OCI-LY1 (cell line): ENCODE measurements at regions not wholly inside any gene's neighbourhood (a gene's known extent, or its start where the extent isn't known, plus 50 kb on each side); places are given as distances from the start of the nearest gene placed in this dataset.

Experiments used
- H2AFZ ChIP-seq: fragments of 200-600 bp; sonication (generic), shearing (Covaris generic); 2 replicates; pipeline ENCODE4 v1.6.0; 2014; ENCODE audit warnings: antibody characterized with exemption, mild to moderate bottlenecking, low read length
- H3F3A ChIP-seq: fragments of 200-600 bp; sonication (generic), shearing (Covaris generic); 2 replicates; pipeline ENCODE4 v1.6.0; 2014; ENCODE audit warnings: mild to moderate bottlenecking, antibody characterized with exemption, low read length, moderate library complexity; ENCODE audit not compliant: insufficient read depth
- H3K27ac ChIP-seq: fragments of 200-600 bp; sonication (generic); 2 replicates; pipeline ENCODE4 v1.5.1; 2014; ENCODE audit warnings: low read length, mixed run types, mild to moderate bottlenecking, low read depth; ENCODE audit not compliant: poor library complexity, severe bottlenecking
- H3K27me3 ChIP-seq: fragments of 200-600 bp; sonication (generic); 2 replicates; pipeline ENCODE4 v1.6.0; 2014; ENCODE audit warnings: antibody characterized with exemption, mild to moderate bottlenecking, low read length, moderate library complexity; ENCODE audit not compliant: insufficient read depth
- H3K36me3 ChIP-seq: fragments of 200-600 bp; sonication (generic); 2 replicates; pipeline ENCODE4 v1.6.1; 2014; ENCODE audit warnings: mild to moderate bottlenecking, antibody characterized with exemption, low read length, moderate library complexity, mixed read lengths; ENCODE audit not compliant: insufficient read depth
- H3K4me1 ChIP-seq: fragments of 200-600 bp; sonication (generic); 2 replicates; pipeline ENCODE4 v1.5.1; 2014; ENCODE audit warnings: mild to moderate bottlenecking, low read length, moderate library complexity; ENCODE audit not compliant: insufficient read depth, severe bottlenecking
- H3K4me2 ChIP-seq: fragments of 200-600 bp; sonication (generic), shearing (Covaris generic); 2 replicates; pipeline ENCODE4 v1.6.1; 2014; ENCODE audit warnings: low read length
- H3K4me3 ChIP-seq: fragments of 200-600 bp; sonication (generic); 2 replicates; pipeline ENCODE4 v1.5.1; 2014; ENCODE audit warnings: low read length, low read depth, mild to moderate bottlenecking, mixed read lengths; ENCODE audit not compliant: poor library complexity, severe bottlenecking
- H3K79me2 ChIP-seq: fragments of 200-600 bp; shearing (Covaris generic); 2 replicates; pipeline ENCODE4 v1.6.1; 2016; ENCODE audit warnings: mixed run types, low read length, mixed read lengths; ENCODE audit not compliant: insufficient read depth
- H3K9ac ChIP-seq: fragments of 200-600 bp; sonication (generic), shearing (Covaris generic); 2 replicates; pipeline ENCODE4 v1.6.1; 2014; ENCODE audit warnings: mild to moderate bottlenecking, low read length, mixed read lengths
- H3K9me2 ChIP-seq: fragments of 200-600 bp; sonication (generic), shearing (Covaris generic); 2 replicates; pipeline ENCODE4 v1.6.1; 2014; ENCODE audit warnings: low read depth, mild to moderate bottlenecking, low read length, mixed read lengths
- H3K9me3 ChIP-seq: fragments of 200-600 bp; shearing (Covaris generic); 2 replicates; pipeline ENCODE4 v1.6.1; 2014; ENCODE audit warnings: low read length, mixed read lengths
- H4K20me1 ChIP-seq: fragments of 200-600 bp; sonication (generic), shearing (Covaris generic); 2 replicates; pipeline ENCODE4 v1.6.0; 2016; ENCODE audit warnings: mild to moderate bottlenecking, low read length; ENCODE audit not compliant: insufficient read depth
- EZH2 ChIP-seq: fragments of 200-600 bp; sonication (generic), shearing (Covaris generic); IDR thresholded peaks from 2 replicates; pipeline ENCODE4 v1.8.0; 2017; ENCODE audit warnings: borderline replicate concordance, mixed run types, mild to moderate bottlenecking, antibody characterized with exemption, low read length, moderate library complexity, mixed read lengths
- TF ChIP-seq, protein P1 (sequence below): fragments of 200-600 bp; sonication (generic), shearing (Covaris generic); IDR thresholded peaks from 2 replicates; pipeline ENCODE4 v1.5.1; 2017; ENCODE audit warnings: mild to moderate bottlenecking, antibody characterized with exemption, low read length, moderate library complexity, mixed read lengths

DNA sequence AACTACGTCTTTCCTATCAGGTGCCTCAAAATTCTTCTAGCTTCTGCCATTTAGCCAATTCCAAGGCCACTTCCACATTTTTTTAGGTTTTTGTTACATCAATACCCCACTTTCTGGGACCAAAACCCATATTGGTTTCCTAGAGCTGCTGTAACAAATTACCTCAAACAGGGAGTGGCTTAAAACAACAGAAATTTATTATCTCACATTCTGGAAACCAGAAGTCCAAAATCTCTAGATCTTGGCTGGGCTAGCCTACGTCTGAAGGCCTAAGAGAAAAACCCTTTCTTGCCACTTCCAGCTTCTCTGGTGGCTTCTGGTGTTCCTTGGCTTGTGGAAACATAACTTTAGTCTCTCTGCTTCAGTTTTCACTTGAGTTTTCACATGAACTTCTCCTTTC, 85.1 kb upstream of the BMPER start:
- H4K20me1 ChIP-seq: no peaks in the 10 kb centered on the region
- H3K9me2 ChIP-seq: no peaks in the 10 kb centered on the region
- H3K27ac ChIP-seq: no peak overlapping the region
- no peak overlapping the region for H3K4me3 ChIP-seq
- no peaks in the 10 kb centered on the region for H3K36me3 ChIP-seq
- H3K9ac ChIP-seq: no peak overlapping the region
- H3K9me3 ChIP-seq: no peaks in the 10 kb centered on the region
- H3K79me2 ChIP-seq: no peaks in the 10 kb centered on the region
- H2AFZ ChIP-seq: no peak overlapping the region
- no peaks in the 10 kb centered on the region for H3F3A ChIP-seq
- H3K27me3 ChIP-seq: no peaks in the 10 kb centered on the region
- no peak overlapping the region for H3K4me2 ChIP-seq
- no peak for TF ChIP-seq EZH2
- TF ChIP-seq, protein P1, sequence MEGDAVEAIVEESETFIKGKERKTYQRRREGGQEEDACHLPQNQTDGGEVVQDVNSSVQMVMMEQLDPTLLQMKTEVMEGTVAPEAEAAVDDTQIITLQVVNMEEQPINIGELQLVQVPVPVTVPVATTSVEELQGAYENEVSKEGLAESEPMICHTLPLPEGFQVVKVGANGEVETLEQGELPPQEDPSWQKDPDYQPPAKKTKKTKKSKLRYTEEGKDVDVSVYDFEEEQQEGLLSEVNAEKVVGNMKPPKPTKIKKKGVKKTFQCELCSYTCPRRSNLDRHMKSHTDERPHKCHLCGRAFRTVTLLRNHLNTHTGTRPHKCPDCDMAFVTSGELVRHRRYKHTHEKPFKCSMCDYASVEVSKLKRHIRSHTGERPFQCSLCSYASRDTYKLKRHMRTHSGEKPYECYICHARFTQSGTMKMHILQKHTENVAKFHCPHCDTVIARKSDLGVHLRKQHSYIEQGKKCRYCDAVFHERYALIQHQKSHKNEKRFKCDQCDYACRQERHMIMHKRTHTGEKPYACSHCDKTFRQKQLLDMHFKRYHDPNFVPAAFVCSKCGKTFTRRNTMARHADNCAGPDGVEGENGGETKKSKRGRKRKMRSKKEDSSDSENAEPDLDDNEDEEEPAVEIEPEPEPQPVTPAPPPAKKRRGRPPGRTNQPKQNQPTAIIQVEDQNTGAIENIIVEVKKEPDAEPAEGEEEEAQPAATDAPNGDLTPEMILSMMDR: no peak
- H3K4me1 ChIP-seq: no peaks in the 10 kb centered on the region

DNA sequence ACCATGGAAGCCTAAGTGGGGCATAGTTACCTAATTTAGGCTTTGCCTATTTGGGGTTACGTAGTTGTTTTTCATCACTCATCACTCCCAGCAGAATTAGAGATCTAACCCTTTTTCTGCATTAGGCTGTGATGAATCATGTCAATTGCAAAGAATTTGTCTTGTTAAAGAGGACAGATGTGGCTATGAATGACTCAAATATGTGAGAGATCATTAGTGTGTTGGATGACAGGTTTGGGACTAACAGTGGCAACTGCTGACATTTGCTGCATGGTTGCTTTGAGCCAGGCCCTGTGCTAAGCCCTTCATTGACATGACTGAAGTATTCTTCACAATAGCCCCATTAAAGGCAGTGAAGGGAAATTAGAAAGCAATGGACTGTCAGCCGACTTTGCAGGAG, 83.4 kb upstream of the BMPER start:
- no peaks in the 10 kb centered on the region for H3K79me2 ChIP-seq
- H3K27ac ChIP-seq: no peak overlapping the region
- no peaks in the 10 kb centered on the region for H3K9me2 ChIP-seq
- H3F3A ChIP-seq: no peaks in the 10 kb centered on the region
- H2AFZ ChIP-seq: no peak overlapping the region
- no peak for TF ChIP-seq EZH2
- TF ChIP-seq, protein P1: no peak
- H3K4me3 ChIP-seq: no peak overlapping the region
- no peak overlapping the region for H3K4me2 ChIP-seq
- H3K36me3 ChIP-seq: no peaks in the 10 kb centered on the region
- H3K9ac ChIP-seq: no peak overlapping the region
- H3K4me1 ChIP-seq: no peaks in the 10 kb centered on the region
- no peaks in the 10 kb centered on the region for H4K20me1 ChIP-seq
- no peaks in the 10 kb centered on the region for H3K27me3 ChIP-seq
- no peaks in the 10 kb centered on the region for H3K9me3 ChIP-seq

DNA sequence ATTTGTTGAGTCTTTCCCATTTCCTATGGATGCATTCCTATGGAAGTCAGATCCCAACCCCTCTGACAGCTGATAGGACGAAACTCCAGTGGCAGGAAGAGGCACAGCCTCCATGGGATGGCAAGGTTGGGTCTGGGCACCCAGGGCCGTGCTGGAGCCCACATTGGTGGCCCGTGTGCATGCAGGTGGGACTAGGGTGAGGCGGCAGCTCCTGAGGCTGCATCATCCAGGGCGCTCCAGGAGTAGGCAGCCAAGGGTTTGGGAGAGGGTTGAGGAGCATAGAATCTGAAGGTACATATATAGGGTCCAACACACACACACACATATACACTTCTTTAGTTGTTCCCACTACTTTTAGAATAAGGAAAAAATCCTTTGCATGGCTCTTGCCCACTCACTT, 81.4 kb upstream of the BMPER start:
- no peak overlapping the region for H3K27ac ChIP-seq
- no peaks in the 10 kb centered on the region for H4K20me1 ChIP-seq
- H3F3A ChIP-seq: no peaks in the 10 kb centered on the region
- no peak overlapping the region for H3K4me3 ChIP-seq
- no peak for TF ChIP-seq EZH2
- TF ChIP-seq, protein P1: no peak
- H3K27me3 ChIP-seq: no peaks in the 10 kb centered on the region
- no peaks in the 10 kb centered on the region for H3K9me3 ChIP-seq
- no peaks in the 10 kb centered on the region for H3K36me3 ChIP-seq
- H3K4me1 ChIP-seq: no peaks in the 10 kb centered on the region
- no peaks in the 10 kb centered on the region; the same call in 1 of the 2 replicates for H3K9me2 ChIP-seq
- H3K9ac ChIP-seq: no peak overlapping the region
- no peak overlapping the region for H2AFZ ChIP-seq
- no peaks in the 10 kb centered on the region for H3K79me2 ChIP-seq
- H3K4me2 ChIP-seq: no peak overlapping the region
